HG03354 (cell line): ENCODE measurements at regions not wholly inside any gene's neighbourhood (a gene's known extent, or its start where the extent isn't known, plus 50 kb on each side); places are given as distances from the start of the nearest gene placed in this dataset.
"Not testable (repeated sequence)": the region's sequence is repeated elsewhere in the genome, so short reads cannot be mapped to it uniquely, and the experiment has no call there.

Experiments
- ATAC-seq: cut with Tn5 transposase; IDR thresholded peaks from one replicate; pipeline ENCODE4 v1.9.1; 2021; ENCODE audit warnings: mild to moderate bottlenecking; ENCODE audit not compliant: unreplicated experiment, poor library complexity, severe bottlenecking

DNA sequence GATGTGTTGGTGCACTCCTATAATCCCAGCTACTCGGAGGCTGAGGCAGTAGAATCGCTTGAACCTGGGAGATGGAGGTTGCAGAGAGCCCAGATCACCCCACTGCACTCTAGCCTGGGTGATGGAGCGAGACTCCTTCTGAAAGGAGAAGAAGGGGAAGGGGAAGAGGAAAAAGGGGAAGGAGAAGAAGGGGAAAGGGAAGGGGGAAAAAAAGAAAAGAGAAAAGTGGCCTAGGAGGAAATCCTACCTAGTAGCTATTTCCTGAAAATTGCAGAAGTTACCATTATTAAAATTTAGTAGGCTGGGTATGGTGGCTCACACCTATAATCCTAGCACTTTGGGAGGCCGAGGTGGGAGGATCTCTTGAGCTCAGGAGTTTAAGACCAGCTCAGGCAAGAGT is 67.4 kb downstream of the ARRDC3 start:
- ATAC-seq = no peak

DNA sequence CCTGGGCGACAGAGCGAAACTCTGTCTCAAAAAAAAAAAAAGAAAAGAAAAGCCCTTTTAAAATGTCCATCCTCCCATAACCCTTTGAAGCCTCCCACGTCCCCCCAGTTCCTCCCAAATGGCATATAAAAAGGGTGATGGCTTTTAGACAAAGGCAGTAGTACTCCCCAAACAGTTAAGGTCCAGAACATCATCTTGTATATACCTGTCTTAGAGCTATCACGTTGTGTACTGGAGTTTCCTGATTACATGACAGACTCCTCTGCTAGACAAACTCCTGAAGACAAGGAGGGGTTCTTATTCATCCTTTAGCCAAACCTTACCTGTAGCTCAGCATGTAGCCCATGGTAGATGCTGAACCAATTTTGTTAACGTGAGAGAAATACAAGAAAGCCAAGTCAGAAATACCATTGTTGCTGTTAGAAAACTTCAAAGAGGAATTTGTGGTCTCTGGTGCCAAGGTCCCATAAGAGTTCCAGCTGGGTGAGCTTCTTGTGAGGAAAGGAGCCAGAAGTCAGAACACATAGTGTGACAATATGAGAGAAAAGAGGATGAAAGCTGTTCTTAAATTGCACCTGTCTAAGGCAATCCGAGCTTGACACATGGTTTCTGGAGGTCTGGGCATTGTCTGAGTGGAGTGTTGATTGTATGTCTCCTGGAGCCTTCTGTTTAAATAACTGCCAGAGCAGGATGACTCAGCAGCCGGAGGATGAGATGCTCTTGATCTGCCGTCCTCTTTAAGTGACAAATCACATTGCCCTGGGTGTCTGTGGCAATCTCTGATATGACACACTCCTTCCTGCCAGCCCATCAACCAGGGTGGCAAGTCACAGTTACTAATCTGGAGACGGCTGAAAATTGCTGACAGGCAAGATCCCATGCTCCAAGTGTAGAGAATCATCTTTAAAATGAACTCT is 69.1 kb downstream of the ARRDC3 start:
- peak; percentile 59 for ATAC-seq

DNA sequence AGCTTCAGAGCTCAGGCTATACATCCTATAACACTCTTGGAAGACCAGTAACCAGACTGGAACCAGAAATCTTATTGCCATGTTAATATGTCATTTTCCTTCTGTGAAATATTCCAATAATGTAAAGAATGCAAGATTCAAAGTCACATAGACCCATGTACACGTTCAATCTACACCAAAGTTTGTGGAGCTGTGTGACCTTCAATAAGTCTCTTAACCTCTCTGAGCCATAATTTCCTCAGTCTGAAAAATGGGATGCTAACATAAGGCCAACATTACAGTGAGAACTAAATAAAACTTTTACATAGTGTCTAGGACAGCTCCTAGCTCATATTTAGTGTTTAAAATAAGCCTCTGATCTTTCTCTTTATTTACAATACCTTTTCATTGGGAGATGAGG is 70.4 kb downstream of the ARRDC3 start:
- ATAC-seq = no peak

DNA sequence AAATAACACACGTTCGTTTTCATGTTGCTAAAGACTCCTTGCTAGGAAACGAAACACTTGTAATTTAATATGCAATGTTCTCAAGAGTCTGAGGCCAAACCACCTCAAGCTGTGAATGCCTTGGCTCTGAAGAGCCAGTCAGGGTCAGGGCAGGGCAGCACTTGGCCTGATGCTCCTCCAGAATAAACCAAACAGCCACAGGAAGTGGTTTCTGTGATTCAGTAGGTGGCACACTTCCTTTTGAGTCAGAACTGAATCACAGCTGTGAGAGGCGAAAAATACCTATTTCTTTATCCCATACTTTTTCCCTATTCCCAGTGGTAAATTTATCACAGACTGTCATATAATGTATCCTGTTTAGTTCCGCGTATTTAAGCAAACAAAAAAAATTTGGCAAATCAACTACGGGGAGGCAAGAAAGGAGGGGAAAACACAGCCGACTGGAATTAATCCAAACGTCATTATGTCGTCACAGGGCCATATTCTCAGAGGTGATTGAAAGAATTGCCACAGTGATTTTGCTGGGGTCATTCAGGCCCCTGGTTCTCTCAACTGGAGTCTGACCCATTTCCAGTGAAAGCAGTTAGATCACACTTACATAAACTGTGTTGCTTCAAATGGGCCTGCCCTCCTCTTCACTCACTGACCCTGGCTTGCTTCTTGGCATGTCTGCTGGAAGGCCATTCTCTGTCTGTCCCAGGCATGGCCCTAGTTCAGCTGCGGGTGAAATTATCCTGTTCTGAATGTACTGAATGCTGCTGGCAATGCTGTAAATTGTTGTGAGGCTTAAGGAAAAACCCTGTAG is 71.2 kb downstream of the ARRDC3 start:
- peak; percentile 94 for ATAC-seq

DNA sequence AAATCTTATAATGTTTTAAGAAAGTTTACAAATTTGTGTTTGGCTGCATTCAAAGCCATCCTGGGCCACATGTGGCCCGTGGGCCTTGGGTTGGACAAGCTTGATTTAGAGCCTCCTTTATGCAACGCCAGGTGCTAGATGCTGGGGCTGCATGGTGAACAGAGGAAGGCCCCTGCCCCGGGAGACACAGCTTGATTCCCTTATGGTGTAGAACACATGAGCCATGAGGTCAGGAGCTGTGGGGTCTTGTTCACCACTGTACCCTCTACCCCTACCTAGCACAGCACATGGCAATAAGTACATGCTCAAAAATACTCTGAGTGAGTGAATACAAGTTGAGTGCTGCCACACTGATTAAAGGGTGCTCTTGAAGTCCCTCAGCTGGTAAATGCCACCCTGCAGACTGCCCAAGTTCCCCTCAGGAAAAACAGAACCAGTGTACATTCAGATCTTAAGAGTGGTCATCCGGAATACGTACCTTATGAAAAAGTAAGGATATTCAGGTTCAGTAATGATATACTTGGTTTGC is 71.9 kb downstream of the ARRDC3 start:
- ATAC-seq = peak; percentile 16

DNA sequence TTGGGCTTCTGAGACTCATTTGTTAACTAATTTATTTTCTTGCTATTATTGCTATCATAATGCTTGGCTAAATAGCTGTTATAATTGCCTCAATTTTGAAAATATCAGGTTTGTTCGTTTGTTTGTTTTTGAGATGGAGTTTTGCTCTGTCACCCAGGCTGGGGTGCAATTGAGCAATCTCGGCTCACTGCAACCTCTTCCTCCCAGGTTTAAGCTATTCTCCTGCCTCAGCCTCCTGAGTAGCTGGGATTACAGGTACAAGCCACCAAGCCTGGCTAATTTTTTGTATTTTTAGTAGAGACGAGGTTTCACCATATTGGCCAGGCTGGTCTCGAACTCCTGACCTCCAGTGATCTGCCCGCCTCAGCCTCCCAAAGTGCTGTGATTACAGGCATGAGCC is 75.0 kb downstream of the ARRDC3 start:
- not testable (repeated sequence) for ATAC-seq

DNA sequence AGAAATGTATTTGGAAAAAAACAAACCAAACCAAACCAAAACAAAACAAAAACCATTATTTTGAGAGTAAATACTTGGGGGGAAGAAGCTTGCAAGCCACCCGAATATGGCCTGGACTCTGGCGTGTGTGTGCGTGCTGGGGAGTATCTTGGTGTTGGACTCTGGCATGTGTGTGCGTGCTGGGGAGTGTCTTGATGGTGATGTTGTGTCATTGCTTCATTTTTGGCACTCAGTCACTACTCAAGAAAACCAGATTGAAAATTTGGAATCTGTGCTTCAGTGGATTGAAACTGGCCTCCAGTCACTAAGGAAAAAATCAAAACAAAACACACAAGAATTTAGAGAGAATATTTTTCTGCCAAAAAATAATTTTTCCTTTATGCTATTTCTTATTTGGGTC is 76.1 kb downstream of the ARRDC3 start:
- no peak for ATAC-seq

DNA sequence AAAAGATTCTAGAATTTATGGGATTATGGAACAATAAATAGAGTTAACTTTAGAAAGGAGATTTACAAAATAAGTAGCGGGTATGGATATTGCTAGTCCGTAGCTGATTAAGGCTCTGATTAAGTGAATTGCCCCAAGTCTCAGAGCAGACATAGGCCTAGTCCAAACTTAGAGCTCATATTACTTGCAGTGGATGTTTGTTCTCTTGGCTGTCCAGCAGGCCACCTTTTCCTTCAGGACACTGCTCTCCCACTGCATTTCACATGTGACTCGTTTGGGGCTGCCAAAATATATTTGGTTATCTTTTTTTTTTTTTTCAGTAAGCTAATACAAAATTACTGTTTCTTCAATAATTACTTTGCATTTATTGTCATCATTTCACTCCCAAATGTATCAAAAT is 76.6 kb downstream of the ARRDC3 start:
- ATAC-seq = no peak

DNA sequence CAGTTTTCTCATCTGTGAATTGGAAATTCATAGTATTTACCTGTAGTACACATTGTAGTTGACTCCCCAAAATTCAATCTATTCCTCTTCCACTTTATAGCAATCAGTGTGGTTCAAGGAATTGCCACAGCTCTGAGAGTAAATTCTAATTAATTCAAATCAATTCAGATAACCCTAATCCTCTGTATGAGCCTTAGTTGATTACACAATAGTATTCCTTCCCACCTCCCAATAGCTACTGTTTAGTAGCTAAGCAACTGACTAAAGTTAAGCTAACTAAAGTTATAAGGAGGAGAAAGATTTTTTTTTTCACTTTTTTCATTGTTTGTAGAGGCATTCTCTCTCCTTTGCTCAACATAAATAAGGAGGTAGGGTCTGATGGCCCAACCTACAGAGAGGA is 77.5 kb downstream of the ARRDC3 start:
- no peak for ATAC-seq

DNA sequence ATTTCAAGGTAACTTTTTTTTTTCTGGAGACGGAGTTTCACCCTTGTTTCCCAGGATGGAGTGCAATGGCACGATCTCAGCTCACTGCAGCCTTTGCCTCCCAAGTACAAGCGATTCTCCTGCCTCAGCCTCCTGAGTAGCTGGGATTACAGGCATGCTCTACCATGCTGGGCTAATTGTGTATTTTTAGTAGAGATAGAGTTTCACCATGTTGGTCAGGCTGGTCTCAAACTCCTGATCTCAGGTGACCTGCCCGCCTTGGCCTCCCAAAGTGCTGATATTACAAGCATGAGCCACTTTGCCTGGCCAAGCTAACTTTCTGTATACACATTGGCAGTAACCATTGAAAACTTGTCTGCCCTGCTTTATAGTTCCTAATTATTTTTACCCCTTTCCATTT is 79.1 kb downstream of the ARRDC3 start:
- not testable (repeated sequence) for ATAC-seq

DNA sequence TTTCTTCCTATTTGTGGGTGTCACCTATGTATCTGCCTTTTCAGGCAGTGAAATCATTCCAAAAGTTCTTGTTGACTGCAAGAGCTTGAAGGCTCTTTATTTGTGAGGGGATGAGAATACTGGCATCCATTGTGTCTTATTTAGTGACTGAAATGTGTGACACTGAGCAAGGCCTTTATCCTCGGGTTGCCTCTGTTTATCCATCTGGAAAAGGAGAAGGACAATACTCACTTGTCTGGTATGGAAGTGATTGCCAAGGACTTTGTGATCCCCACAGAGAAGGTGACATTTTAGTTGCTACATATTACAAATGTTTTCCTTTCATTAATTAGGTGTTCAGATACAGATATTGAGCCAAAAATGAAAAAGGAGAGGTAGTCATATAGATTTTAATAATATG is 80.2 kb downstream of the ARRDC3 start:
- no peak for ATAC-seq

DNA sequence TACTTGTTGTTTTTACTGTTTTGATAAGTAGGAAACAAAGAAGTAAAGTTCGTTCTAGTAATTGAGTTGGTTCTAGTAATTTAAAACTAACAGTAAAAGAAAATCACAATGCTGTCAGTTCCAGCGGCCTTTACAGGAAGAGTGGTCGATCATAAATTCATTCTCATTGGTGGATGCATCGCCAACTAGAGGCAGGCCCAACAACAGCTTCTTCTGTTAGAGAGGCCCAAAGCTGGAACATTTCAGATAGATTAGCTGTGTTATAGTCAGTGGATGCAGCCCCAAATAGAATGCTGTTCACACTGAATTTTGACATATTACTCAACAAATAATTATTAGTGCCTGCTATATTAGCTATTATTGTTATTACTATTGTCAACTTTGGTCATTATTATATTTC is 80.8 kb downstream of the ARRDC3 start:
- no peak for ATAC-seq

DNA sequence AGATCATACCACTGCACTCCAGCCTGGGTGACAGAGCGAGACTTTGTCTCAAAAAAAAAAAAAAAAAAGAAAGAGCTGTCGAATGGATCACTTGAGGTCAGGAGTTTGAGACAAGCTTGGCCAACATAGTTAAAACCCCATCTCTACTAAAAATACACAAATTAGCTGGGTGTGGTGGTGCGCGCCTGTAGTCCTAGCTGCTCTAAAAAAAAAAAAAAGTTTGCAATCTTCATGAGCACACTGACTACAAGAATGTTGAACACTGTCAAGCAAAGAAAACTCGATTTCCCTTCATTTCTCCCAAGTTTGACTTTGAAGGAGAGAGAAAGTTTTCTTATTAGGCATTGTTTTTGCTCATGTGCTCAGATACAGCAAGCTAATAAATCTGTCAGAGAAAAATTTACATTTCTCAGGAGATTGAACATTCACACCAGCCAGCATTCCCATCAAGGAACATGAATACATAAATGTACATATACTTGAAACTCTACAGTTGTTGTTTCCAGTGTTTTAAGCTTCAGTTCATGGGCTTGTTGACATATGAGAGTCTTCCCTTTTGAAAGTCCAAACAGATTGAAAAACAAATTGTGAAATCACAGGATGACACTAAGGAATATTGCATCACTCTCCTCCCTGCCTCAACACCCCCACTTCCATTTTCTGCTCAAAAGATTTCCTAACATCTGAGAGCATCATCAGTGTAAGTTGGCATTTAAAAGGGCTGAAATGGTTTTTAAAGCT is 81.8 kb downstream of the ARRDC3 start:
- no peak for ATAC-seq

DNA sequence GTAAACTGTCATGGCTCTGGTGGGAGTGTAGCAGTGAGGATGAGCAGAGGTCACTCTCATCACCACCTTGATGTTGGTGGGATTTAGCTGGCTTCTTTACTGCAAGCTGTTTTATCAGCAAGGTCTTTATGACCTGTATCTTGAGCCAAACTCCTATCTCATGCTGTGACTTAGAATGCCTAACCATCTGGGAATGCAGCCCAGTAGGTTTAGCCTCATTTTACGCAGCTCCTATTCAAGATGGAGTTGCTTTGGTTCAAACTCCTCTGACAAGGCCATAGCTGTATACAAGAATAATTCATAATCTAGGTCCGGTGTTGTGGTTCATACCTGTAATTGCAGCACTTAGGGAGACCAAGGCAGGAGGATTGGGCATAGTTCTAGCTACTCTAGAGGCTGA is 85.1 kb downstream of the ARRDC3 start:
- ATAC-seq = no peak

DNA sequence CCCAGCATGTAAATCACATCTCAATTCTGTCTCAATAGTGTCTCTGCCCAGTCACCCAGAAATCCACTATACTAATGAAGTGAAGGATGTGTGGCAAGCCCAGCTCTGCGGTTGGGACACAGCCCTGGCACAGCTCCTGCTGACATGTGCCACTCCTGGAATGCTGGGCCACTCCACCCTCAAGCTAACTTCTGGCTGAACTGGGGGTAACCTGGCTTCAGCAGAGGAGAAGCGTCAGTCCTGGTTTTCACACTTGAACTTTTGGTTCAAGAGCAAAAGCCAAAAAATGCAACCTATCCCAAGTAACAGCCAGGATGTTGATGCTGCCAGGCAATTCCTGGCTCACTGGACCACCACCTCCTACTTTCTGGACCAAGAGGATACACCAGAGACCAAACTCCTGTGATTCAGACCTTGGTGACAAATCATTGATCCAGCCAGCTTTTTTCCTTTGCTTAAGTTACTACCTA is 86.4 kb downstream of the ARRDC3 start:
- no peak for ATAC-seq

DNA sequence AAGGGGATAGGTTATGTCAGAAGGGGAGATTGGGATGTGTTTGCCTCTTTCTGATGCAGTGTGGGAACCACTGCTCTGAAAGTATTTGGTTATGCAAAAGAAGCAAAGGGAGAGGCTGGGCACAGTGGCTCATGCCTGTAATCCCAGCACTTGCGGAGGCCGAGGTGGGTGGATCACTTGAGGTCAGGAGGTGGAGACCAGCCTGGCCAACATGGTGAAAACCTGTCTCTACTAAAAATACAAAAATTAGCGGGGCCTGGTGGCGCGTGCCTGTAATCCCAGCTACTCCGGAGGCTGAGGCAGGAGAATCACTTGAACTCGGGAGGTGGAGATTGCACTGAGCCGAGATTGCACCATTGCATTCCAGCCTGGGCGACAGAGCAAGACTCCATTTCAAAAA is 87.0 kb downstream of the ARRDC3 start:
- not testable (repeated sequence) for ATAC-seq

DNA sequence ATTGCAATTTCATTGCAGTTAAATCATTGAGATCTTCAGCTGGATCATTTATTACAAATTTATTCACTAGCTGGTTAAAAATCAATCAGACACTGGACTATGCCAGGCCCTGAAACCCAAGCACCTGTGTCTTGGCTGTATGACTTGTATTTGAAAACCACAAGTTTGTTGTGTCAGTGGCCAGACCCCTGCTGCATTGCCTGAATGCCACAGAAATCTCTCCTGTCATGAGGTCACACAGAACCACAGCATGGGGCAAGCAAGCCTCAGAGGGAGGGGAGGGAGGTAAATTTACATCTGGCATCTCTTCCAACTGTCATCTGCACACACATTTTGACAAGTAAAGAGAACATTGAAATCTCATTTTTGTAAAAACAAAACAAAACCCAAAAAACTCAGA is 90.0 kb downstream of the ARRDC3 start:
- peak; percentile 99 for ATAC-seq

DNA sequence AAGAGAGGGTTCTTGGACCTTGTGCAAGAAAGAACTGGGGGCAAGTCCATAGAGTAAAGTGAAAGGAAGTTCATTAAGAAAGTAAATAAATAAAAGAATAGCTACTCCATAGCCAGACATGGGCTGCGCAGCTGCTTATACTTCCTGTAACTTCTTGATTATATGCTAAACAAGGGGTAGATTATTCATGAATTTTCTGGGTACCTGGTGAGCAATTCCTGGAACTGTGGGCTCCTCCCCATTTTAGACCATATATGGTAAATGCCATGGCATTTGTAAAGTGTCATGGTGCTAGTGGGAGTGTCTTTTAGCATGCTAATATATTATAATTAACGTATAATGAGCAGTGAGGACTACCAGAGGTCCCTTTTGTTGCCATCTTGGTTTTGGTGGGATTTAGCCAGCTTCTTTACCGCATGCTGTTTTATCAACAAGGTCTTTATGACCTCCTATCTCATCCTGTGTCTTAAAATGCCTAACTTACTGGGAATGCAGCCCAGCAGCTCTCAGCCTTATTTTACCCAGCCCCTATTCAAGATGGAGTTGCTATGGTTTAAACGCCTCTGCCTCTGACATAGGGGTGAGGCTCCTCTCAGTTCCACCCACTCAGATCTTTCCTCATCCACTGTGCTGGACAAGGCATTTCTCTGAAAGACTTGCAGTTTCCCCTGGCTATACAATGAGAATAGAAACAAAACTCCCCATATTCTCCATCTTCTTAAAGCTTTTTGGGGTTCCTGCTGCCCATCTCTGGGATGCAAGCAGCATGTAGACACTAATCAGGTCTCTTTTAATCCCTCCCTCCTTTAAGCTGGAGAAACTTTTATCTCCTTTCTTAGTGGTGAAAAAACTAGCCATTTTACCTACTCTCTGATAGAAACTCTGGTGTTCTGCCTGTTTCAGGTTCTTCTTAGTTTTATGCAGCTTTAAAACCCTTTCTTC is 91.2 kb downstream of the ARRDC3 start:
- ATAC-seq = no peak
